Testis (tissue), 2 donors: ENCODE measurements at regions not wholly inside any gene's neighbourhood (a gene's known extent, or its start where the extent isn't known, plus 50 kb on each side); places are given as distances from the start of the nearest gene placed in this dataset.

ENCODE experiments used
- CTCF ChIP-seq, 3 experiments: fragments of 450-650 bp in 2 of 3; fragments of 200-600 bp in 1 of 3; sonication (generic) in 1 of 3; IDR thresholded peaks; one replicate each; pipeline ENCODE4 v1.5.1; 2016 to 2019; ENCODE audit warnings: antibody characterized with exemption in 3 of 3, mild to moderate bottlenecking in 2 of 3, moderate library complexity in 1 of 3
- POLR2A ChIP-seq: fragments of 450-650 bp; IDR thresholded peaks from one replicate; pipeline ENCODE4 v1.6.1; 2017; ENCODE audit warnings: antibody characterized with exemption, mild to moderate bottlenecking, moderate library complexity

DNA sequence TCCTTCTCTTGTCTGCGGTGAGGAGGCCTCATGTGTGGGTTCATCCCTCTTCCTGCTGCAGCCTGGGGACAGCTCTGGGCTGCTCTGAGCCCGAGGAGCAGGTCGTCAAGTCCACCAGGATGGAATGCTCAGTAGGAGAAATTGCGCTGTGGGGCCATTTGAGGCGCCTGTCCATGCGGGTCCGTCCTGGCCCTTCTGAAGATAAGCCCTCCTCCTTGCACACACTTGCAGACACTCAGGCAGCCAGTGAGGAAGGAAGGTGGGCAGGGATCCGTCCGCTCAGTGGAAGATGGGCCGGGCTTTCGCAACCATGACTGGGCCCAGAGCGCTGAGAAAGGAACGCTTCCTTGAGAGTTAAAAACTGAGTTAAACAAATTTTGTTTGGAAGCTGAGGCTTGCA is 356.8 kb downstream of the GLRX3 start:
- TF ChIP-seq CTCF (IDR thresholded peaks at IDR 0.05) (no peak), POLR2A (no peak)
